A172 (cell line): ENCODE measurements at regions not wholly inside any gene's neighbourhood (a gene's known extent, or its start where the extent isn't known, plus 50 kb on each side); places are given as distances from the start of the nearest gene placed in this dataset.

Experiments
- DNase-seq: peaks from one replicate; pipeline ENCODE4 v3.0.0-alpha.2; 2015; ENCODE audit warnings: low spot score

DNA sequence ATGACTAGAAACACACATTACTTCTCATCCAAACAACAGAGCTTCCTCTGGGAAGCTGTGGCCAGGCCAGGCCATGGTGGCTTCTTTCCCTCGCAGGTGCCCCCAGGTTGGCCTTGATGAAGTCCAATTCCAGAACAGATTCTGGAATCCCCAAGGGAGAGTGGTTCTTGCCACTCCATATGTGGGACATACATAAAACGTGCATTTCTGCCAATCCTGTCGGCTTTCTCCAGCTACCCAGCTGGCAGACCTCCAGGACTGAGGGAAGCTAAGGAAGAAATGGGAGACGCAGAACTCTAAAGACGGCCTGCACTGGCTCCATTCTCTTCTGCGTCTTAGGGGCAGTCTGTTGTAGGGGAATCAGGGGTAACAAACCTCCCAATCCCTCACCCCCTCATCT, 219.2 kb upstream of the CDH5 start:
- no peak for DNase-seq

DNA sequence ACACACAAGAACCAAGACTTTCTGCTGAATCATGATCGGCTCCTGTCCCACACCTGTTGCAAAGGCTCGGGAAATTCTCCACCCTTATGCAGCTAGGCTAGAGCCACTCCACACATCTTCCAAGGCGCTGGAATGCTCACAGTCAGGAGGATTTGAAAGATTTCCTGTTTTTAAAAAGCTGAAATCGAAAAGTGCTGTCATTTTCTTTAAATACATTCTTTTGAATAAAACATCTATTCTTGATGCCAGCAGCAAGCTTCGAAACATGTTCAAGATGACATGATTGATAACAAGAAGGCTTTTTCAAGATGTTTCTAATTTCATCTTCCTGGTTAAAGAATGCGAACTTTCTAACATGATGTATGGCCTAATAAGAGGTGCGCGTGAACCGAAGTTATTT, 219.7 kb upstream of the CDH5 start:
- no peak for DNase-seq

DNA sequence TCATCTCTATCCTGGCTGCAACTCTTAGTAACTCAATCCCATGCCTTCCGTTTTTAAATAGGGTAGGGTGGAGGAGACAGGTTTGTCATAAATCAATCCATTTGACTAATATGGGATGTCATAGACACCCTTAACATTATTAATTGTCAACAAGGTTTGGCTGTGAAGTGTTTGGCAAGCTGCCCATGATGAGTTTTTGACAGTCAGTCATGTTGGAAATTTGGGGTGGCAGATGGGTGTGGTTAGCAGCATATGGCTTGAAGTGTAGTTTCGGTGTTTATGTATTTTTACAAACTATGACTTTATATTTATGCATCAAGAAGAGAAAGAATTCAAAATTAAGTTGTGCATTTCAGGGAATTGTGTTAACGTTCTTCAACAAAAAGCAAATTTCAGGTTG, 221.8 kb upstream of the CDH5 start:
- no peak for DNase-seq

DNA sequence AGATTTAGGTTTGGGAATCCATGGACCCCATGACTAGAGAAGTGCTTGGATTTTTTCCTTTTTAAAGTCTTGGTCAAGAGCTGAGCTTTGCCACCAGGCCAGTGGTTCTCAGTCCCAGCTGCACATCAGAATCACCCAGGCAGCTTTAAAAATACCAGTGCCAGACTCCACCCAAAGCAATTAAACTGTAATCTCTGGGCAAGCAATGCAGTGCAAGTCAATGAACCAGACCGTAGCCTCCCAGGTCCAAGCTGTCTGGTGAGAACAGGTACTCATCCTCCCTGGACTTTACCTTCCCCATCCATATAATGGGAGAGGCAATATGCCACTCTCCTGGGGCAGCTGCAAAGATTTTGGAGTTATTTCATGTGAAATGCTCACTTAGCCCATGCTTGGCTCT, 223.1 kb upstream of the CDH5 start:
- DNase-seq, result no peak

DNA sequence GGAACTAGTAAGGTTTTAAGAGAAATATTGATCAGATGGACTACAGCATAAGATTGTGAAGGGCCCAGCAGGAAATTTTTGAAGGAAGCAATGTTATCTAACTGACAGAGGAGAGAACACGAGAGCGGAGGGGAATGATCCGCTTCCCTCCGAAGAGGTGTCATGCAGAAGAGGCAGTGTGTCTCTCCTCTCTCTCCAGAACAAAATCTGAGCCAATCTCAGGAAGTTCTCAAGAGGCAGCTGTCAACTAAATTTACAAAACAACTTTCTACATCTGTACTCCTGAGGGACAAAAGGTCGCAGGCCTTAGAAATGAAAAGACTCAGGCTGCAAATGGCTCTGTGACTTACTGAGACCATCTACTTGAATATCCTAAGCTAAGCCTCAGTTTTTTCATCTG, 224.6 kb upstream of the CDH5 start:
- DNase-seq, result no peak

DNA sequence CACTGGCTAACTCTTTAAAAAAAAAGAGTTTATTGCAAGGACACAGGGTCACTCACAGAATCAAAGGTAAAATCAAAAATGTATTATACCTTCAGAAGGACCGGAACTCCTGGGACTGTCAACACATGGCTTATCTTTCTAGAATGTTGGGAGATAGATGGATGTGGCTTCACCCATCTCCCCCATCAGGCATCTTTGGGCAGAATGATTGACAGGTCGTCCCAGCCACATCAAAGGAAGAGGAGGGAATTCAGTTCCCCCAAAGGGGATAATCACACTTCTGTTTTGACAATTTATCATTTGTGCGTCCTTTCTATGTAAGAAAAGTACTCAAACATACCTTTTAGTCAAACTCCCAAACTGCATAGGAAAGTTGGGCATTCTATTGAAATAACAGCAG, 228.6 kb upstream of the CDH5 start:
- DNase-seq, result no peak

GRCh38 chr16:66136841-66137240, 229.7 kb upstream of the CDH5 start:
- no peak for DNase-seq

DNA sequence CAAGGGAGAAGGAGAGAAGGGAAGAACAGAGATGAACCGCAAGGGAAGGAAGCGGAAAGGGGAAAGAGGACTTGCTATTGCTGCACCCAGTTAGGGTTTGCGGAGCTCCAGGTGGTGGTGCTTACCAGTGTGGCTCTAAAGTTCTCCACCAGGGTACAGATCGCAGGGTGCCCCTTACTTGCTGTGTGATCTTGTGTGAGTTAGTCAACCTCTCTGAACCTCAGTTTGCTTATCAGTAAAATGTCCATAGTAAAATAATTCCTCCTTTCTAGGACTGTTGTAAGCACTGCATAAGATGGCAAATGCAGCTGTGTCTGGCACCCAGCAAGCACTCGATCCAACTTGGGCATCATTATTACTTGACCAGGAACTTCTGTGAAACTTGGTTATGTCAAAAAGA, 230.7 kb upstream of the CDH5 start:
- DNase-seq, result no peak

DNA sequence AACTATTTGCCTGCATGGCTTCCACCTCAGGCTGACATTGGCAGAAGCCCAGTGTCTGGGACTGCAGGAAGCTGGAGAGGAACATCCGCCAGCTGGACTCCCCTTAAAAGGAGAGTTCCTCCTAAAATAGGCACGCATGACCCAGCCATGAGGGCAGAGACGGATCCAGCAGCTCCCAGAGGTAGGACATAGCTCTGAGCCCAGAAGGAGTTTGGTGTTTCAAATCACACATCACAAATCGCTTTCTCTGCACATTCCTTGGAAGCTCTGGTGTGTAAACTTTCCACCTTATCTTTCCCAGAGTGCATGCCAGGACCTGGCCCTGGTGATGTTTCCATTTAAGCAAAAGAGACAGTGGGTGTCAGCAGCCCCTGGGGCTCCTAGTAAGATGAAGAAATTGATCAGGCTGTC, 231.1 kb upstream of the CDH5 start:
- DNase-seq, result no peak

DNA sequence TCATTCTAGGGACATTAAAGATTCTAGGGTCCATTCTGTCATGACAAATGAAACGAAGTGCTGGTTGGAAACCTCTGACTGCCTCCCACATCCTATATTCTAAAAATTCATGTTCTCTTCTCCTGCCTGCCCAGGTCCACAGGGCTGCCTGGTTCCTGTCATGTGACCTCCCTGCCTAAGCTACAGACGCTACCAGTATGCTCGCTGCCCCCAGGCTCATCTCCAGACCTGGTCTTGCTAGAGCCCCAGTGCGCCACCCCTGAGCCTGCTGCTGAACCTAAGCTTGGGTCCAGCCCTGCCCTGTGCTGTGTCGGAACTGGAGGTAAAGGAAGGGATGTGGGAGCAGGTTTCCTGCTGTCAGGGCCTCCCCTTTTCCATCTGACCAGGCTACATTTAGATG, 231.6 kb upstream of the CDH5 start:
- DNase-seq, result no peak

DNA sequence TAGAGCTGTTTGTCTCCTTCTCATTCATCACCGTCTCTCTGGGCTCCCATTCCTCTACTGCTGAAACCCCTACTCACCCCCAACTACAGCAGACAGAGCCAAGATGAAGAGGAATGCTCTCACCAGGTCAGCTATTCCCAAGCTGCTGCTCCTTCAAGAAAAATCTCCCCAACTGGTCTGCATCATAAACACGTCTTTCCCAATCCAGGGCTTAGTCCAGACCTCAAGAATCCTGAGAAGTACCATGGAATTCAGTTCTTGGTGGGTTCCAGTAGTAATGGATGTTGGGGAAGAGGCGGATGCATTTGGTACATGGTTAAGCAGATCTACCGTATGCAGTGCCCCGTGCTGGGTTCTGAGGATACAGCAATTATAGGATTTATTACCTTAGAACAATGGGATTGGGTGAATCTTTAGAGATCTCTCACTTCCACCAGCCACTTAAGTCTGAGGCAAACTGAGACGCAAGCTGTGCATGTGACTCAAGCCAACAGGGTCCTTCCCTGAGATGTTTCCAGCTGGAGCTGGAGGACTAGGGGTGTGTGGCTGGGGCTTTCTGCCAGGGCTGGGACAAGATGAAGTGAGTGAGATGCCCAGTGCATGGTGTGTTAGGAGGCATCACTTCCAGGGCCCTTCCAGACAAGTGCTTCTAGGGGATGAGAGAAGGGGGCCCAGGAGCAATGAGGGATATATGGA, 232.7 kb upstream of the CDH5 start:
- DNase-seq, result no peak

DNA sequence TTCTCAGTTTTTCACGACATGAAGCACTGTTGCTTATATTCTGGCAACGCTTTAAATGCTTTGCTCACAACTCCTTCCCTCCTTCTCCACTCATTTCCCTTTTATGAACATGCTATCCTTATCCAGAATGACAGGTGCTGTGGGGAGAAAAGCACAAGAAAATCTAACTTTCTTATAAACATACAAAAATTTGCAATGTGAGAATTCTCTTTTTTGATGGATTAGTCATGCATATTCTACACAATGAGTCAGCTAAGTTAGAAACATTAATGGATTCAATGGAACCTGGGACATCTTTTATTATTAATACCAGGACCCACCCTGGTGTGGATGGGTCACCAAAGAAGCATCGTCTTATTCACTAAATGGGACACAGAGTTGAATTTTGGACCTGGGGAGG, 234.6 kb upstream of the CDH5 start:
- peak; percentile 32 for DNase-seq

- DNase-seq, result peak; percentile 81
Measured at GRCh38 chr16:66131156-66131807, 235.2 kb upstream of the CDH5 start.

DNA sequence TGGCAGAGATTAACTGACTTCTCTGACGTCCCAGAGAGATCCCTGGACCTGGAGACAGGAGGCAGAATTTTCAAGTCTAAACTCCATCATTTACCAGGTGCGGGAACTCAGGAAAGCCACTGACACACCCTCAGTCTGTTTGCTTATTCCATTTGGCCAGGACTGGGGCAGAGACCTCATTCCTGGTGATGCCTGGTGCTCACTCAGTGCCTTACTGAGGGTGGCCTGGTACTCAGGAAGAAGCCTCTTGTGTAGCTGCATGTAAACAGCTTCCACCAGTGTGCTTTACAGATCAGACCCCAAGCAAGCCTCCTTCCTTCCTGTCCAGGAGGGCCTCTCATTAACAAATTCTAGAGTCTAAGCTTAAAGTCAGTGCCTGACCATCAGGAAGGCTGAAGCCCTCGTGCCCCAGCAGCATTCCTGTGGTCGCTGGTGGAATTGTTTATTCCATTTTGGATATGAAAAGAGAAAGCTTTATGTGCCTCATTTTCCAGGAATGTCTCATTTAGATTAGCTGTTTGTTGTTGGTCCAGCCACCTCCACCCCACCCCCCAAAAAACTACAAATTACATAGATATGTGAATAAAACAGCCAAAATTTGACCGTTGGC, 236.1 kb upstream of the CDH5 start:
- peak; percentile 90 for DNase-seq

- DNase-seq, result no peak
Measured at GRCh38 chr16:66129196-66129595, 237.3 kb upstream of the CDH5 start.

GRCh38 chr16:66128371-66128770, 238.1 kb upstream of the CDH5 start:
- no peak for DNase-seq

DNA sequence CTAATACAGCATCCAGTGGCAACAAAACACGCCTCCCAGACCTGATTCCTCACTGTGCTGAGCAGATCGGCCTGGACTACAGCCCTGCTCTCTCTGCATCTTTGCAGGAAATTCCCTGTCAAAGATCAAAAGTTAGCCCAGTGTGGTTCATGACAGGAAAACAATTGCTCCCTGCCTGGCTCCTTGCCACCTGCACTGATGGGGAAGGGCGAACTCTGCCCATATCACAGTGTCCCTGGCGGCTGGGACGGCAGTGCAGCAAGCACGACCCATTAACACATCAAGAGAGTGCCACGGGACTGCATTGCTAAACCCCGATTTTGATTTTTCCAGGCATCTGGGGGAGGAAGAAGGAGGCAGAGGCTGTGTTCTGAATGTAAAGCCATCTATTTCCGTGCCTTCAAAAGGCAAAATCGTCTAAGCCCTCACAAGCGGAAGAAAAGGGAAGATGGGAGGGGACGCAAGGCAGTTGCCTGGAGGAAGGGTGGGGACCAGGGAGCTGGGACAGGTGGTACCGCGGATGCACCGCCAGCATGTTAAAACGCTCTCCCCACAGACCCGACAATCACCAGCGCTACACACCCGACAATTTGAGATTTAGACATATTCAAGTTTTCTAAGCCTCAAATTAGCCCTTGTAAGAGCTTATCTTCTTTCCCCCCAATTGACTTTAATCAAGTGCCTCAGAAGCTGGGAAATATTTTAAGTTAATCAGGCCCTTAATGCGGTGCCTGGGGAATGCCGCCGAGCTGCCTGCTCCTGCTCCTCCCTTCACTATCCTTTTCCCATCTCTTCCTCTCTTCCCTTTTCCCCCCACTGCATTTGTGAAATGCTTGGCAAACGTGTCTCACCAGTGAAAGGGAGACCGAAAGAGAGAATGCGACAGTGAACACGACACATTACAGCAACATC, 238.8 kb upstream of the CDH5 start:
- DNase-seq, result peak; percentile 37

DNA sequence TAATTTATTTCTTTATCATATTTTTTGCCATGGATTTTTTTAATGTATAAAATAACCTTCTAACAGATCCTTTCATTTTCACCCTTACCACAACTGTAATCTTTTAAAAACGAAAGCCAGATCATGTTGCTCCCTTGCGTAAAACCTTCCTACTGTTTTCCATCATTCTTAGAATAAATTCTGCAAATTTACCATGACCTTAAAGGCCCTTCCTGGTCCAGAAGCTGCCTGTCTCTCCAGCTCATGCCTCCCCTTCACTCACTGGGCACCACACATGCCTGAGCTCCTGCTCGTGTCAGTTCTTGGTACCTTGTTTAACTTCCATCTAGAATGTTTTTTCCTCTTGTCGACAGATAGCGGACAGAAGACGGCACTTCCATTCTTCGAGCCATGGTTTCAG, 245.0 kb upstream of the CDH5 start:
- DNase-seq, result no peak

DNA sequence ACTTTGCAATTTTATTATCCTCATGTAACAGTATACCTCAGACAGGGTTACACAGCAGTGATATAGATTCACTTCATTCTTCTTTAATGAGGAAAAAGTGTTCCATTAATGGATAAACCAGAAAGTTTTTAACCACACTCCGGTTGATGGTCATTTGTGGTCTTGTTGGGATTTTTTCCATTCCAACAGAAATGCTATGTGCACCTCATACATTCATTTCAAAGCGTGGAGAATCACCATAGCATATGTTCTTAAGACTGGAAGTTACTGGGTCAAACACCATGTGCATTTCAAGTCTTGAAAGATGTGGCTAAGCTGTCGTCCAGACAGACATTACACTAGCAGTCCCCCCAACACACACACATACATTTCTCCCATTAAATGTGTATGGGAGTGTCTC, 245.8 kb upstream of the CDH5 start:
- DNase-seq, result no peak

DNA sequence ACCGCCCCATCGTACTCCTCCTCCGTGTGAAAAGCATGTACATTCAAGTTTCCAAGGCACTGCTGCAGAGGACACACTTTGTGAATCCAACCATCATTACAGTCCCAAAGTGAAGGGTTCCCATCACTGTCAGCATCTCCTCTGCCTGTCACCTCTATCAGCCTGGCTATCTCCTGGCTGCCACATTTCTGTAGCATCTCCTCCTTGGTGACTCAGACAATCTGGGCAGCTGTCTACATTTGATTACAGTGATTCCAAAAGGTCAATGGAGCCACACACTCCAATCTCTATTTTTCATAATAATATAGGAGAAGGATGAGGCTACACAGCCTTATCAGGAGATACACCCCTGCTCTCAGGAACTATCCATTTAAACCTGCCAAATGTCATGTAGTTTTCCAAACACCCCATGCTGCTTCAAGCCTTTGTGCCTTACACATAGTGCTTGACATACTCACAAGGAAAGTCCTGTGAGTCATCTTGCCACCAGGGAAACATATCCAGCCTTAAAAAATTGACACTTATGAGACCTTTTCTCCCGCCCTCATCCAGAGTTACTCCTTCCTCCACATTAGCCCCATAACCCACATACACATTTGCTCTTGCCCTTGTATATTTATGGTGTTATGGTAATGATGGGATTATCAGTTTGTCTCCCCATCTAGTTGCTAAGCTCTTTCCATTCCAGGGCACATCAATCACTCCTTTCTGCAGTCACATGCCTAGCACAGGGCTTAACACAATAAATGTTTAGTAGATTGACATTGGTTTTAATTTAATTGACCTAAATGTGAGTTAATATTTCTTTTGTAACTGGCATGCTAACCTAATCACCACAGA, 250.1 kb upstream of the CDH5 start:
- DNase-seq, result peak; percentile 51

DNA sequence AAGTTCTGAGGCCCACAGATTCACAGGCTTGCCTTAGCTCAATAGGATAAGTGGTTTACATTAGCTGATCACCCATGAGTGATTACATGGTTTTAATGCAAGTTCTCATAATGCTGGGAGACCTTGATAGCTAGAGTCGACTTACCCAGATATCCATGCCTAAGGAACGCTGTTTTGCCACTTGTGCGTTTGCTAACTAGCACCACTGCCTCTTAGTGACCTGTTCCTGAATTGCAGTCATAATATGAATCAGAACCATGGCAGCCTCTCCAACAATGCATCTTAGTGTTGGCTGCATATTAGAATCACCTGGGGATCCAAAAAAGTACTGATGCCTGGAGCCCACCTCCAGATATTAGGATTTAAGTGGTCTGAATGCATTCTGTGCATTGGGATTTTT, 251.1 kb upstream of the CDH5 start:
- DNase-seq, result no peak

DNA sequence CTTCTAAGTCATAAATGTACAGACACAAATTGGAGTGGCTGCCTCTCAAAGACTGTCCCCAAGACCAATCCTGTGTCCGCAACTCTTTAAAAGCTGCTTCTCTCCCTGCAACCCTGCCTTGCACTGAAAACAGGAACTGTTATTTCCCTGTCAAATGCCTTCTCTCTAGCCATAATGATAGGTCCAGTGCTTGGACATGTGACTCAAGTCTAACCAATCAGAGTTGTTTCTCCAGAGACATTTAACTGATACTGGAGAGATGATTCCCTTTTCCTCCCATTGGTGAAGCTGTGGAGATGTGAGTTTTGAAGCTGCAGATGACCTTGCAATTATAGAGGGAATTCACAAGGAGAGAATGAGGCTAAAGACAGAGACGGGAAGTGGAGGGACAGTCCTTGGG, 253.3 kb upstream of the CDH5 start:
- no peak for DNase-seq
